Mucosa of descending colon (tissue), 3 donors: ENCODE measurements at regions not wholly inside any gene's neighbourhood (a gene's known extent, or its start where the extent isn't known, plus 50 kb on each side); places are given as distances from the start of the nearest gene placed in this dataset.

ENCODE experiments used
- ATAC-seq: fragments of 200-7000 bp; cut with Tn5 transposase; one replicate; pipeline ENCODE4 v1.9.1; 2020; ENCODE audit warnings: mild to moderate bottlenecking, moderate library complexity
- DNase-seq, 3 donors: peaks; one replicate each; pipeline ENCODE4 v3.0.0-alpha.2; 2020
- H3K36me3 ChIP-seq: fragments of 200-600 bp; one replicate; pipeline ENCODE4 v1.8.0; 2021; ENCODE audit warnings: low read depth, mild to moderate bottlenecking
- H3K4me1 ChIP-seq: fragments of 200-600 bp; one replicate; pipeline ENCODE4 v1.8.0; 2021; ENCODE audit warnings: low read depth, mild to moderate bottlenecking
- H3K4me3 ChIP-seq: fragments of 200-600 bp; one replicate; pipeline ENCODE4 v1.8.0; 2021; ENCODE audit warnings: mild to moderate bottlenecking
- H3K9me3 ChIP-seq: fragments of 200-600 bp; one replicate; pipeline ENCODE4 v1.8.0; 2021; ENCODE audit warnings: mild to moderate bottlenecking
- CTCF ChIP-seq: fragments of 200-600 bp; IDR thresholded peaks from one replicate; pipeline ENCODE4 v1.8.0; 2022; ENCODE audit warnings: antibody characterized with exemption, mild to moderate bottlenecking
- intact Hi-C, 2 donors: fragments of 100-400 bp; cut with DNase I in 1 of 2; cut with micrococcal nuclease in 1 of 2; formaldehyde crosslinking; loops; one replicate each; pipeline versions ENCODE4 v1.11.0 to v1.11.1; 2022; cut with DNase I, micrococcal nuclease
- donor health status: DM: no; HTN: no; CAD: no; lungs with moderate emphysema.
- donor health status: DM: no; HTN: no; CAD: no.
- donor health status: DM: no; HTN: yes; CAD: no.

- no peak for ATAC-seq
- intact Hi-C loops, result no loop called here
- TF ChIP-seq CTCF, result no peak
- Histone ChIP-seq H3K36me3 (no peaks in the 10 kb centered on the region), H3K4me3 (no peak overlapping the region), H3K9me3 (no peaks in the 10 kb centered on the region), H3K4me1 (no peaks in the 10 kb centered on the region)
- no peak for DNase-seq
Measured at GRCh38 chr13:70580825-70581224, 472.6 kb upstream of the KLHL1 start.

- Histone ChIP-seq H3K4me3 (no peak overlapping the region), H3K4me1 (no peaks in the 10 kb centered on the region), H3K36me3 (no peaks in the 10 kb centered on the region), H3K9me3 (no peaks in the 10 kb centered on the region)
- TF ChIP-seq CTCF, result no peak
- intact Hi-C loops, result no loop called here
- no peak for DNase-seq
- no peak for ATAC-seq
Measured at GRCh38 chr13:70579941-70580340, 471.7 kb upstream of the KLHL1 start.

- Histone ChIP-seq H3K4me1 (no peaks in the 10 kb centered on the region), H3K4me3 (no peak overlapping the region), H3K36me3 (no peaks in the 10 kb centered on the region), H3K9me3 (no peaks in the 10 kb centered on the region)
- ATAC-seq (no peak), DNase-seq (no peak)
- intact Hi-C loops, result no loop called here
- no peak for TF ChIP-seq CTCF
Measured at GRCh38 chr13:70571221-70571620, 463.0 kb upstream of the KLHL1 start.

GRCh38 chr13:70568571-70568970, 460.3 kb upstream of the KLHL1 start:
- H3K4me3 ChIP-seq, result no peak overlapping the region
- ATAC-seq (peak; percentile 38), DNase-seq (peak in 1 of 3 donors; percentile 44)
- H3K36me3 ChIP-seq, result no peaks in the 10 kb centered on the region
- no peak for TF ChIP-seq CTCF
- H3K9me3 ChIP-seq, result no peaks in the 10 kb centered on the region
- no peaks in the 10 kb centered on the region for H3K4me1 ChIP-seq
- intact Hi-C loops, result no loop called here

GRCh38 chr13:70544706-70545105, 436.5 kb upstream of the KLHL1 start:
- Histone ChIP-seq H3K36me3 (no peaks in the 10 kb centered on the region), H3K4me3 (no peak overlapping the region), H3K9me3 (no peaks in the 10 kb centered on the region), H3K4me1 (no peaks in the 10 kb centered on the region)
- TF ChIP-seq CTCF, result no peak
- intact Hi-C loops, result no loop called here
- no peak for ATAC-seq
- no peak for DNase-seq

- ATAC-seq, result no peak
- no peak for DNase-seq
- H3K36me3 ChIP-seq, result no peaks in the 10 kb centered on the region
- H3K4me3 ChIP-seq, result no peak overlapping the region
- intact Hi-C loops, result no loop called here
- no peaks in the 10 kb centered on the region for H3K9me3 ChIP-seq
- no peak for TF ChIP-seq CTCF
- H3K4me1 ChIP-seq, result no peaks in the 10 kb centered on the region
Measured at GRCh38 chr13:70541451-70541850, 433.2 kb upstream of the KLHL1 start.
